GM19351 (cell line): ENCODE measurements at regions not wholly inside any gene's neighbourhood (a gene's known extent, or its start where the extent isn't known, plus 50 kb on each side); places are given as distances from the start of the nearest gene placed in this dataset.
A peak's percentile ranks its signal among the peaks of the same experiment; 100 is the strongest.

Source experiments
- ATAC-seq: cut with Tn5 transposase; IDR thresholded peaks from one replicate; pipeline ENCODE4 v1.9.1; 2021; ENCODE audit warnings: mild to moderate bottlenecking, moderate library complexity; ENCODE audit not compliant: unreplicated experiment

- ATAC-seq, result peak; percentile 83
Observed at GRCh38 chr10:8369666-8370065, 315.2 kb downstream of the GATA3 start.

- no peak for ATAC-seq
Observed at GRCh38 chr10:8374334-8374733, 319.8 kb downstream of the GATA3 start.

DNA sequence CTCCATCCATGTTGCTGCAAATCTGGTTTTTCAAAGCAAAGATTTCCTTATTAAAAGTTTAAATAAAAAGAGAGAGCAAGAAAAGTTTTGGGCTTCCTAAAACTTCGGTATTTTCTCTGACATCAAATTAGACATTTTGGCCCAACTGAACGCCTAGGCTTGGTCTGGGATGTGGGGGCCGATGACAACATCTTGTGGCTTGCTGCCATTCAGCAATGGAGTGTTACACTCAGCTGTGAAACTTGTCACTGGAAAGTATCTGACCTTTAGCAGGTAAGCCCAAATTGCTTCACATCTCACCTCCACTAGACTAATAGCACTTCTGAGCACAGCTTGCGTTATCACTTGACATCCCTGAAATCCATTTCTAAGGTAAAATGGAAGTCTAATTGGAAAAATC lies 320.6 kb downstream of the GATA3 start:
- no peak for ATAC-seq

GRCh38 chr10:8378198-8378983 lies 323.9 kb downstream of the GATA3 start:
- no peak for ATAC-seq

GRCh38 chr10:8379906-8380832 lies 325.7 kb downstream of the GATA3 start:
- no peak for ATAC-seq

DNA sequence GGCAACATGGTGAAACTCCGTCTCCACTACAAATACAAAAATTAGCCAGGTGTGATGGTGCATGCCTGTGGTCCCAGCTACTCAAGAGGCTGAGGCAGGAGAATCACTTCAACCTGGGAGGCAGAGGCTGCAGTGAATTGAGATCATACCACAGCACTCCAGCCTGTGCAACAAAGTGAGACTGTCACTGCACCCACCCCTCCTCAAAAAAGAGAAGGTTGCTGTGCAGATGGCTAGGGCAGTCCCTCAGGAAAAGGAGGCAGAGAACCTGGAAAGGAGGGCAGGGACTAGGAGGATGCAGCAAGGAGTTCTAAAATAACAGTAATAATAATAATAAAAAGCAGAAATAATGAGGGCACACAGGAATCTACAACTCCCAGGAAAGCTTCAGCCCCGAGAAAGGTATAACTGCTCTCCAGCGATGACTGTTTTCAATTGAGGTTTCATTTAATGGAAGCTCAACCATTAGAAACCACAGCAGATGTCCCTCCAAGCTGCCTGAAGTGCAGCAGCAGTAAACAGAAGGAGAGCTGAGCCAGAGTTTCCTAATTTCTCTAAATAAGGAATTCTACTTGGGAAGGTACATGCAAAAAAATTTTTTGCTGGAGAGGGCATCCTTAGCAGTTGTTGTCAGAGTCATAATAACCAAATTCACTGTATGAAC lies 326.5 kb downstream of the GATA3 start:
- ATAC-seq, result no peak

DNA sequence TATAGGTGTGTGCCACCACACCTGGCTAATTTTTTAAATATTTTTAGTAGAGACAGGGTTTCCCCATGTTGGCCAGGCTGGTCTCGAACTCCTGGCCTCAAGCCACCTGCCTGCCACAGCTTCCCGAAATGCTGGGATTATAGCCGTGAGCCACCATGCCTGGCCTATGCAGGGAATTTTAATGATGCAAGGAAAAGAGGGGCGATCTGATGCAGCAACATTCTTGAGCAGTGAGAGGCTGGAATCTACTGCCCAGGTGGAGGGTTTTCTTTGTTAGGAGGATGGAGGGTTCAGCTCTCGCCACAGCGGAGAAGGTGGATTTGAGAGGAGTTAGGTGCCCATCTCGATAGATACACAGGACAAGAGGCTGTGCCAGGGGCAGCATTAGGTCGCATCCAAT lies 332.3 kb downstream of the GATA3 start:
- no peak for ATAC-seq

GRCh38 chr10:8389630-8390029 lies 335.1 kb downstream of the GATA3 start:
- no peak for ATAC-seq

DNA sequence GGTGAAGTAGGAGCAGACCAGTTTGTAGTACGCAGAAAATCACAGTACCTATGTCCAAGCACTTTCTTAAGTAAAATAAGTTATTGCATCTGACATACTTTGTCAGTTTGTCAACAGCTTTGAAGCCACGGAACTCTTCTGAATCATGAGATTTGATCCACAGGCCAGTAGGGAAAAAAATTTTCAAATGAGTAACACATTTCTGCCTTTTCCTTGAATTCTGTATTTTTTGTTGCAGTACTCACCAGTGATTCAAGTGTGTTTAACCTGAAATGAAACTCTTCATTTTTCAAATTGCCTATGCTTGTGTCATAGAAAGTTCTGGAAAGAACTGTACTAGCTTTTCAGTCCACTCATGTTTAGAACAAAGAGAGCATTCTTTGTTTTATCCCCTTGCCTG lies 337.7 kb downstream of the GATA3 start:
- no peak for ATAC-seq

DNA sequence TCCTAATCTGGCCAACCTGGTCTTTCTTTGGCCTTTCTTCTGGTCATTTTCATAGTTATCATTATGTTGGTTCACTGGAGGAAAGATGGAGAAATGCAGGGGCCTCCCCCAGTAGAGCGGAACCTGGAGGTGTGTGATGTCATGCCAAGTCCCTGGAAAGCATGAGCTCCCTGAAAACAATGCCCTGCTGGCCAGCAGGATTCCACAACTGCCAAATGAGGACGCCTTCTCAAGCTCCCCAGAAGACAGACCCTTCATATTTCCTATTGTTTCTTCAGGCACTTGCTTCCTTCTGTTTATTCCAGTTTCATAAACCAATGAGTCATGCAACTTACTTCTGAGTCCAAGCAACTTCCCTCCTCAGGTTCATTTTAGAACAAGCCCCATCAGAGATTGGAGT lies 339.0 kb downstream of the GATA3 start:
- ATAC-seq, result no peak

DNA sequence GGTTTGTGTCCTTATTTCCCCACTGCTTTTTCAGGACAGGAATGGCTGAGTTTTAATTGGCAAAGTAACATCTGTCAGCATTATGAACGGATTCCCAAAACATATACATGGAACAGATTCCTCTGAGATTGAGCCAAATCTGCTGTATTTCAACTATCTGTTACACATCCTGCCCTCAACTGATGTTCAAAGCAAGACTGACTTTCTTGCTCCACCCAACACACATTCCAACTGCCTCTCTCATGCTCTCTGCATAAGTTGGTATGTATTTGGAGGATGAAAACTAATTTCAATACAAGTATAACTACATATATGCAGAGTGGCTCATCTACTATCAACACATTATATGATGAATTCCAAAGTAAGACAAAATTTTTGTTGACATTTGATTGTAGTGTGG lies 342.2 kb downstream of the GATA3 start:
- no peak for ATAC-seq

DNA sequence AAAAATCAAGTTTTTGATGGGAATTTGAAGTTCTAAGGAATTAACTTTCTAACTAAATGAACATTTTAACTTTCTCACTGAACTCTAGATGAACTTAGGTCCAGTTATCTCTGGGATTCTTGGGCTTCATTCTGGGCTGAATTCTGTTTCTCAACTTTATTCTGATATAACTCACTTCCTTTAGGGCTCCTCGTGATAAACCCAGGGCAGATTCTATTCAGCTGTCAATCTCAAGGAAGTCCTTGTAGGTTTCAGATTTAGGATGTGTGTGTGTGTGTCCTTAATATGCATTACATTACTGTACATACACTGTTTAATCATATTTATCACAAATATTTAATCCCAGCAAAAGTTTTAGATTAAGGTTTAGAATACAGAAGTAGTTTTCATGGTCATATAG lies 344.3 kb downstream of the GATA3 start:
- no peak for ATAC-seq

GRCh38 chr10:8400151-8400550 lies 345.7 kb downstream of the GATA3 start:
- ATAC-seq, result no peak

DNA sequence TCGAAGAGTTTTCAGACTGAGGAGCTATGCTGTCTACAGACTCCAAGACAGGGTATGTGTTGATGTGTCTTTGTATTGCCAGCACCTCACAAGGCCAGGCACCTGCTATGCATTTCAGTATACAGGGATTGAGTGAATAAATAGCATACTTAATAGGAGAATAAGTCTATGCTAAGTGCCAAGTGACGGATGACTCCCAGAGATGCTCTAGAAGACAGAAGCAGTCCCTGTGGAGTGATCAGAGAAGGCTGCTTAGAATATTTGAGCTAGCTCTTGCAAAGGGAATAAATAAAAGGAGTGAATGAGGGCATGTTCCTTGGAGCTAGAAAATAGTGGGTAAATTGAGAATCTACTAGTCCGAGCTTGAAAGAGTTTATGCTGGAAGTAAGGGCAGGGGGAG lies 346.4 kb downstream of the GATA3 start:
- no peak for ATAC-seq

- no peak for ATAC-seq
Observed at GRCh38 chr10:8401531-8401930, 347.0 kb downstream of the GATA3 start.

DNA sequence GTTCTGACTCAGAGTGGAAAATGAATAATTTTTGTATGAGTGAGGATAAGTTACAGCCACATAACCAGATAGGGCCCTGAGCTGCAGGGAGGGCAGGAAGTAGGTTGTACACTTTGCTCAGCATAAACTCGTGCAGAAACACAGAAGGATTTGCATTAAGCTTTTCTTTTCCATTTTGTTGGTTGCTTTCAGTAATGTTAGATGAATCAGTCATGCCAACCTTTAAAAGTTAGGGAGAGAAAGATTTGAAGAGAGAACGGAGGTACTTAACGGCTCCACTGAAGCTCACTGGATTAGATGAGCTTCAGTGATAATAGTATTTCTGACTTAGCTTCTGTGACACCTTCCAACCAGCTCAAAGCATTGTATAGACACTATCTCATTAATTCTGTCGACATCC lies 348.1 kb downstream of the GATA3 start:
- ATAC-seq, result no peak

DNA sequence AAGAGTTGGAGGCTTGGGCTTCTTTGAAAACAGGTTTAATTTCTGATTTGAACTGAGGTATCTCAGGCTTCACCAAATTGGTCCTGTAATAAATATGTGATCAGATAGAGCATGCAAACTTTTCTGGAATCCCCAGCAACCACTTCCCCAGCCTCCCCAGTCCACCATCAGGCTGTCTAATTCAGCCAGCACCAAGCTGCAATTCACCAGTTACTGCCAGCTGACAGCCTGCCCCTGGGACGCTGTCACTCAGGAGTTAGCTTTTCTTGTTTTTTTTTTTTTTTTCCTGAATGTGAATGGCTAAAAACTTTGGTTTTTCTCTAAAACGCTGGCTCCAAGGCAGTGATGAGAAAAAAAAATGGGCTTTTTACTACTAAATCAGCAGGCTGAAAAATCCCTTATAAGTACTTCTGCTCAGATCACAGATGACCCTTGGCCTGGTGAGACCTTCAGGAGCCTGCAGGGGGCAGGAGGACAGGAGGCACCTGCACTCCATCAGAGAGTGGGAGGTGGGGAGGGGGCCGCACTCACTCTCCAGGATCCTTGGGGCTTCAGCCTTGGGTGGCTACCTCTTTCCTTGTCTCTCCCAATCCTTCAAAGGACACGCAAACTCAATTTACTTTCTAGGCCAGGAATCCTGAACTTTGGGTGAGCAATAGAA lies 349.4 kb downstream of the GATA3 start:
- ATAC-seq, result peak; percentile 40

- ATAC-seq, result peak; percentile 79
Observed at GRCh38 chr10:8404721-8405120, 350.2 kb downstream of the GATA3 start.

DNA sequence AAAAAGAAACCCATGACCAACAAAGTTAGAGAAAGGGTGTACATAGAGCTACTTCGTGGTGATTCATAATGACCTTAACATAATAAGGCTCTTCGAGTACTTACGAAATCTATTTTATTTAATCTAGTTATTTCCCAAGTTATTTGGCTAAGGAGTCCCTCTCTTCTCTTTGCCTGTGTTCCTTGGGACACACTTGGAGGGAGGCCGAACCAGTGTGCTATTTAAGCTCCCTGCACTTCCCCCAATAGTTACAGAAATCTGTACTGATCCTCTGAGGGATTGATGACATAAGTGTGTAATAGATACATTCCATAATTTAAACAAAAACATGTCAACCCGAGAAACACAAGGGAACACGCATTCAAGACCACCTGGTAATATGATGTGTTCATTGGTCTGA lies 351.1 kb downstream of the GATA3 start:
- no peak for ATAC-seq

DNA sequence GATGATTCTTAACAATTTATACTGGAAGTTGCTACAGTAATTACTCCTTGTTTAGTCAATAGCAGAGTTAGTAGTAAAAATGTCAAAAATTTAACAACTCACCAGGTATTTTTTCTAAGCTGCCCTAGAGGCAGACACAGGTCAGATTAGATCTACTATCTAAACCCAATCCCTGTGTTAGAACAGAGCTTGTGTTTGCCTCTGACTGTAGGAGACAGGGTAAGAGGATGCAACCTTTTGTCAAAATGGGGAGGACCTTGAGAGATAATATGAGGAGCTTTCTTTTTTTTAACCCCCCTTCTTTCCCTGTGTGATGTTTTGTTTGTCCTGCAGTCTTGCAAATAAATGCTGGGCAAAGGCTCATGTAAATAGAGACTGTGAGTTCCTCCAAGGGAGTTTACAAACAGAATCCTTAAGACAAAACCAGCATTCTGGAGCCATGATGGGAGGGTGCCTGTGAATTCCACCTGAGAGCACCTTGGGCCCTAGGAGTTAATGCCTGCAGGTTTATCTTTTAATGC lies 353.1 kb downstream of the GATA3 start:
- ATAC-seq, result no peak

- no peak for ATAC-seq
Observed at GRCh38 chr10:8410506-8410905, 356.0 kb downstream of the GATA3 start.
